ENCODE measurements at regions not wholly inside any gene's neighbourhood (a gene's known extent, or its start where the extent isn't known, plus 50 kb on each side); places are given as distances from the start of the nearest gene placed in this dataset.

- no peak overlapping the region for H2BK12ac ChIP-seq (ENCODE audit: low read length in 2 of 2)
- WGBS: 97% methylated on average over 3 of the region's 4 CpGs
- no peak overlapping the region for H3K4ac ChIP-seq (ENCODE audit: low read depth in 1 of 2, low read length in 2 of 2)
- H3K79me1 ChIP-seq (replicated peaks; ENCODE audit: low read length, poor library complexity, severe bottlenecking): no peaks in the 10 kb centered on the region
- no peak overlapping the region for H3K4me3 ChIP-seq (ENCODE audit: insufficient read depth in 1 of 2, low read depth in 1 of 2, low read length in 2 of 2)
- H4K8ac ChIP-seq (ENCODE audit: low read length): no peak overlapping the region
- H3K4me1 ChIP-seq (ENCODE audit: control insufficient read depth, insufficient read depth, low read depth, low read length): no peaks in the 10 kb centered on the region
- no peak overlapping the region for H2BK5ac ChIP-seq (ENCODE audit: low read depth, low read length, poor library complexity, severe bottlenecking)
- no peak for DNase-seq
- H3K27ac ChIP-seq (ENCODE audit: low read length, poor library complexity, severe bottlenecking): no peak overlapping the region
- H4K91ac ChIP-seq (ENCODE audit: low read length): no peak overlapping the region
- no peak overlapping the region for H2AK5ac ChIP-seq (ENCODE audit: low read length, severe bottlenecking)
- no peak overlapping the region for H3K23ac ChIP-seq (ENCODE audit: low read length in 2 of 2)
- H3K4me2 ChIP-seq (ENCODE audit: low read length, poor library complexity, severe bottlenecking): no peak overlapping the region
- no peak overlapping the region for H2BK120ac ChIP-seq (ENCODE audit: low read depth, low read length)
- H3K18ac ChIP-seq (ENCODE audit: low read depth in 1 of 2, low read length in 2 of 2): no peak overlapping the region
- no peaks in the 10 kb centered on the region for H3K27me3 ChIP-seq (ENCODE audit: control insufficient read depth in 1 of 2, insufficient read depth in 1 of 2, low read length in 2 of 2)
- H3K9ac ChIP-seq (ENCODE audit: low read length): peak overlapping the region; percentile 16
- no peaks in the 10 kb centered on the region for H3K9me3 ChIP-seq (ENCODE audit: control insufficient read depth, low read length)
- H3K36me3 ChIP-seq (ENCODE audit: control insufficient read depth in 1 of 2, insufficient read depth in 2 of 2, low read depth in 1 of 2, low read length in 2 of 2): no peaks in the 10 kb centered on the region
- H2BK15ac ChIP-seq (ENCODE audit: low read depth, poor library complexity, severe bottlenecking): no peak overlapping the region
- no peak overlapping the region for H2AFZ ChIP-seq (ENCODE audit: low read depth, low read length)
- H3K14ac ChIP-seq (ENCODE audit: low read length in 2 of 2): no peak overlapping the region
Observed at GRCh38 chr4:19580095-19580494, 671.6 kb upstream of the SLIT2 start.

GRCh38 chr4:19579608-19580007 lies 672.1 kb upstream of the SLIT2 start:
- no peaks in the 10 kb centered on the region for H3K79me1 ChIP-seq (replicated peaks; ENCODE audit: low read length, poor library complexity, severe bottlenecking)
- no peak overlapping the region for H3K9ac ChIP-seq (ENCODE audit: low read length)
- H4K8ac ChIP-seq (ENCODE audit: low read length): no peak overlapping the region
- no peak overlapping the region for H3K4ac ChIP-seq (ENCODE audit: low read depth in 1 of 2, low read length in 2 of 2)
- no peak overlapping the region for H3K18ac ChIP-seq (ENCODE audit: low read depth in 1 of 2, low read length in 2 of 2)
- 45% methylated on average over 2 of the region's 3 CpGs for WGBS
- no peak overlapping the region for H3K23ac ChIP-seq (ENCODE audit: low read length in 2 of 2)
- no peak overlapping the region for H3K27ac ChIP-seq (ENCODE audit: low read length, poor library complexity, severe bottlenecking)
- no peak overlapping the region for H2AK5ac ChIP-seq (ENCODE audit: low read length, severe bottlenecking)
- no peaks in the 10 kb centered on the region for H3K36me3 ChIP-seq (ENCODE audit: control insufficient read depth in 1 of 2, insufficient read depth in 2 of 2, low read depth in 1 of 2, low read length in 2 of 2)
- no peak overlapping the region for H2BK5ac ChIP-seq (ENCODE audit: low read depth, low read length, poor library complexity, severe bottlenecking)
- no peaks in the 10 kb centered on the region for H3K4me1 ChIP-seq (ENCODE audit: control insufficient read depth, insufficient read depth, low read depth, low read length)
- DNase-seq: no peak
- no peak overlapping the region for H2BK12ac ChIP-seq (ENCODE audit: low read length in 2 of 2)
- no peak overlapping the region for H2AFZ ChIP-seq (ENCODE audit: low read depth, low read length)
- H3K27me3 ChIP-seq (ENCODE audit: control insufficient read depth in 1 of 2, insufficient read depth in 1 of 2, low read length in 2 of 2): no peaks in the 10 kb centered on the region
- H3K4me2 ChIP-seq (ENCODE audit: low read length, poor library complexity, severe bottlenecking): no peak overlapping the region
- no peak overlapping the region for H2BK15ac ChIP-seq (ENCODE audit: low read depth, poor library complexity, severe bottlenecking)
- no peak overlapping the region for H2BK120ac ChIP-seq (ENCODE audit: low read depth, low read length)
- no peak overlapping the region for H4K91ac ChIP-seq (ENCODE audit: low read length)
- no peaks in the 10 kb centered on the region for H3K9me3 ChIP-seq (ENCODE audit: control insufficient read depth, low read length)
- no peak overlapping the region for H3K14ac ChIP-seq (ENCODE audit: low read length in 2 of 2)
- no peak overlapping the region for H3K4me3 ChIP-seq (ENCODE audit: insufficient read depth in 1 of 2, low read depth in 1 of 2, low read length in 2 of 2)

- no peak for DNase-seq
- no peak overlapping the region for H4K8ac ChIP-seq (ENCODE audit: low read length)
- no peak overlapping the region for H2BK15ac ChIP-seq (ENCODE audit: low read depth, poor library complexity, severe bottlenecking)
- H3K4ac ChIP-seq (ENCODE audit: low read depth in 1 of 2, low read length in 2 of 2): no peak overlapping the region
- no peak overlapping the region for H2BK12ac ChIP-seq (ENCODE audit: low read length in 2 of 2)
- no peak overlapping the region for H3K9ac ChIP-seq (ENCODE audit: low read length)
- H3K36me3 ChIP-seq (ENCODE audit: control insufficient read depth in 1 of 2, insufficient read depth in 2 of 2, low read depth in 1 of 2, low read length in 2 of 2): no peaks in the 10 kb centered on the region
- no peak overlapping the region for H3K23ac ChIP-seq (ENCODE audit: low read length in 2 of 2)
- H3K79me1 ChIP-seq (replicated peaks; ENCODE audit: low read length, poor library complexity, severe bottlenecking): no peaks in the 10 kb centered on the region
- H3K14ac ChIP-seq (ENCODE audit: low read length in 2 of 2): no peak overlapping the region
- H3K4me1 ChIP-seq (ENCODE audit: control insufficient read depth, insufficient read depth, low read depth, low read length): no peaks in the 10 kb centered on the region
- H2AK5ac ChIP-seq (ENCODE audit: low read length, severe bottlenecking): no peak overlapping the region
- H3K4me2 ChIP-seq (ENCODE audit: low read length, poor library complexity, severe bottlenecking): no peak overlapping the region
- H2BK120ac ChIP-seq (ENCODE audit: low read depth, low read length): no peak overlapping the region
- no peak overlapping the region for H3K27ac ChIP-seq (ENCODE audit: low read length, poor library complexity, severe bottlenecking)
- H2BK5ac ChIP-seq (ENCODE audit: low read depth, low read length, poor library complexity, severe bottlenecking): no peak overlapping the region
- H3K27me3 ChIP-seq (ENCODE audit: control insufficient read depth in 1 of 2, insufficient read depth in 1 of 2, low read length in 2 of 2): no peaks in the 10 kb centered on the region
- H4K91ac ChIP-seq (ENCODE audit: low read length): no peak overlapping the region
- no peak overlapping the region for H3K18ac ChIP-seq (ENCODE audit: low read depth in 1 of 2, low read length in 2 of 2)
- no peak overlapping the region for H3K4me3 ChIP-seq (ENCODE audit: insufficient read depth in 1 of 2, low read depth in 1 of 2, low read length in 2 of 2)
- no peaks in the 10 kb centered on the region for H3K9me3 ChIP-seq (ENCODE audit: control insufficient read depth, low read length)
- no peak overlapping the region for H2AFZ ChIP-seq (ENCODE audit: low read depth, low read length)
- 100% methylated on average over 1 of the region's 1 CpG for WGBS
Observed at GRCh38 chr4:19577097-19577496, 674.6 kb upstream of the SLIT2 start.

- H3K36me3 ChIP-seq (ENCODE audit: control insufficient read depth in 1 of 2, insufficient read depth in 2 of 2, low read depth in 1 of 2, low read length in 2 of 2): no peaks in the 10 kb centered on the region
- H3K4ac ChIP-seq (ENCODE audit: low read depth in 1 of 2, low read length in 2 of 2): no peak overlapping the region
- H3K23ac ChIP-seq (ENCODE audit: low read length in 2 of 2): no peak overlapping the region
- H2AFZ ChIP-seq (ENCODE audit: low read depth, low read length): no peak overlapping the region
- H3K27me3 ChIP-seq (ENCODE audit: control insufficient read depth in 1 of 2, insufficient read depth in 1 of 2, low read length in 2 of 2): no peaks in the 10 kb centered on the region
- no peak overlapping the region for H2AK5ac ChIP-seq (ENCODE audit: low read length, severe bottlenecking)
- H3K4me3 ChIP-seq (ENCODE audit: insufficient read depth in 1 of 2, low read depth in 1 of 2, low read length in 2 of 2): no peak overlapping the region
- no peak overlapping the region for H3K27ac ChIP-seq (ENCODE audit: low read length, poor library complexity, severe bottlenecking)
- no peak overlapping the region for H2BK12ac ChIP-seq (ENCODE audit: low read length in 2 of 2)
- H4K91ac ChIP-seq (ENCODE audit: low read length): no peak overlapping the region
- H3K18ac ChIP-seq (ENCODE audit: low read depth in 1 of 2, low read length in 2 of 2): no peak overlapping the region
- no peak overlapping the region for H2BK5ac ChIP-seq (ENCODE audit: low read depth, low read length, poor library complexity, severe bottlenecking)
- no peak overlapping the region for H4K8ac ChIP-seq (ENCODE audit: low read length)
- no peak overlapping the region for H3K14ac ChIP-seq (ENCODE audit: low read length in 2 of 2)
- no peaks in the 10 kb centered on the region for H3K4me1 ChIP-seq (ENCODE audit: control insufficient read depth, insufficient read depth, low read depth, low read length)
- no peak overlapping the region for H3K4me2 ChIP-seq (ENCODE audit: low read length, poor library complexity, severe bottlenecking)
- H2BK120ac ChIP-seq (ENCODE audit: low read depth, low read length): no peak overlapping the region
- H3K9ac ChIP-seq (ENCODE audit: low read length): no peak overlapping the region
- no peaks in the 10 kb centered on the region for H3K79me1 ChIP-seq (replicated peaks; ENCODE audit: low read length, poor library complexity, severe bottlenecking)
- no peak overlapping the region for H2BK15ac ChIP-seq (ENCODE audit: low read depth, poor library complexity, severe bottlenecking)
- no peak for DNase-seq
- WGBS: 95% methylated on average over 5 of the region's 5 CpGs
- no peaks in the 10 kb centered on the region for H3K9me3 ChIP-seq (ENCODE audit: control insufficient read depth, low read length)
Observed at GRCh38 chr4:19575924-19576323, 675.8 kb upstream of the SLIT2 start.

Measured in mesenchymal stem cell (in vitro differentiated cells and primary cell).